Colonic mucosa (tissue), 4 donors: ENCODE measurements at regions not wholly inside any gene's neighbourhood (a gene's known extent, or its start where the extent isn't known, plus 50 kb on each side); places are given as distances from the start of the nearest gene placed in this dataset.
"Not testable (repeated sequence)": the region's sequence is repeated elsewhere in the genome, so short reads cannot be mapped to it uniquely, and the experiment has no call there.

Experiments
- DNase-seq: peaks from one replicate; pipeline ENCODE4 v3.0.0-alpha.2; 2020
- H3K27ac ChIP-seq: fragments of 200-600 bp; one replicate; pipeline ENCODE4 v1.8.0; 2021
- H3K27me3 ChIP-seq: fragments of 200-600 bp; one replicate; pipeline ENCODE4 v1.8.0; 2021
- H3K36me3 ChIP-seq: fragments of 200-600 bp; one replicate; pipeline ENCODE4 v1.8.0; 2021
- H3K4me1 ChIP-seq: fragments of 200-600 bp; one replicate; pipeline ENCODE4 v1.8.0; 2021; ENCODE audit warnings: mild to moderate bottlenecking
- H3K4me3 ChIP-seq: fragments of 200-600 bp; one replicate; pipeline ENCODE4 v1.8.0; 2021
- H3K9ac ChIP-seq, 2 donors: one replicate each; pipeline ENCODE4 v1.7.0; 2013; ENCODE audit warnings: control low read depth in 2 of 2, low read depth in 2 of 2, low read length in 2 of 2
- H3K9me3 ChIP-seq: fragments of 200-600 bp; one replicate; pipeline ENCODE4 v1.8.0; 2021
- CTCF ChIP-seq: fragments of 200-600 bp; IDR thresholded peaks from one replicate; pipeline ENCODE4 v1.8.0; 2022; ENCODE audit warnings: antibody characterized with exemption, mild to moderate bottlenecking
- intact Hi-C: fragments of 100-400 bp; cut with DNase I; formaldehyde crosslinking; loops from one replicate; pipeline ENCODE4 v1.14.1; 2022
- donor health status: healthy.
- donor health status: DM: no; HTN: no; CAD: no.
- donor health status: DM: no; HTN: no; CAD: no.

- intact Hi-C loops, result loop anchor here (10.0 kb wide), 1 partner anchor 684 kb away; no protein-coding TSS in a partner anchor
- Histone ChIP-seq H3K9ac (no peak overlapping the region), H3K4me3 (no peak overlapping the region), H3K4me1 (no peaks in the 10 kb centered on the region), H3K36me3 (no peaks in the 10 kb centered on the region), H3K27ac (no peak overlapping the region), H3K9me3 (no peaks in the 10 kb centered on the region), H3K27me3 (no peaks in the 10 kb centered on the region)
- no peak for TF ChIP-seq CTCF
- DNase-seq, result no peak
Measured at GRCh38 chrX:140050906-140051305, 85.6 kb upstream of the CXorf66 start.

- no peaks in the 10 kb centered on the region for H3K27me3 ChIP-seq
- no peak overlapping the region for H3K27ac ChIP-seq
- intact Hi-C loops, result no loop called here
- no peaks in the 10 kb centered on the region for H3K9me3 ChIP-seq
- H3K36me3 ChIP-seq, result no peaks in the 10 kb centered on the region
- TF ChIP-seq CTCF, result no peak
- no peak overlapping the region for H3K9ac ChIP-seq
- H3K4me1 ChIP-seq, result no peaks in the 10 kb centered on the region
- no peak for DNase-seq
- no peak overlapping the region for H3K4me3 ChIP-seq
Measured at GRCh38 chrX:140040386-140040785, 75.1 kb upstream of the CXorf66 start.

GRCh38 chrX:140038842-140039241, 73.5 kb upstream of the CXorf66 start:
- DNase-seq, result no peak
- Histone ChIP-seq H3K4me3 (no peak overlapping the region), H3K36me3 (no peaks in the 10 kb centered on the region), H3K9ac (no peak overlapping the region), H3K9me3 (no peaks in the 10 kb centered on the region), H3K4me1 (no peaks in the 10 kb centered on the region), H3K27ac (no peak overlapping the region), H3K27me3 (no peaks in the 10 kb centered on the region)
- intact Hi-C loops, result no loop called here
- no peak for TF ChIP-seq CTCF

- Histone ChIP-seq H3K27me3 (no peaks in the 10 kb centered on the region), H3K4me3 (no peak overlapping the region), H3K4me1 (no peaks in the 10 kb centered on the region), H3K9me3 (no peaks in the 10 kb centered on the region), H3K9ac (no peak overlapping the region), H3K27ac (no peak overlapping the region), H3K36me3 (no peaks in the 10 kb centered on the region)
- no peak for TF ChIP-seq CTCF
- no peak for DNase-seq
- intact Hi-C loops, result no loop called here
Measured at GRCh38 chrX:140034916-140035315, 69.6 kb upstream of the CXorf66 start.

- intact Hi-C loops, result no loop called here
- Histone ChIP-seq H3K36me3 (no peaks in the 10 kb centered on the region), H3K4me1 (no peaks in the 10 kb centered on the region), H3K9ac (no peak overlapping the region), H3K27me3 (no peaks in the 10 kb centered on the region), H3K4me3 (no peak overlapping the region), H3K9me3 (no peaks in the 10 kb centered on the region), H3K27ac (no peak overlapping the region)
- DNase-seq, result no peak
- no peak for TF ChIP-seq CTCF
Measured at GRCh38 chrX:140022482-140022881, 57.2 kb upstream of the CXorf66 start.

GRCh38 chrX:140019134-140019533, 53.8 kb upstream of the CXorf66 start:
- H3K27ac ChIP-seq, intact Hi-C loops, H3K9me3 ChIP-seq, H3K4me1 ChIP-seq, H3K4me3 ChIP-seq, H3K27me3 ChIP-seq, H3K9ac ChIP-seq, H3K36me3 ChIP-seq, DNase-seq: not testable (repeated sequence)
